GM21447 (cell line): ENCODE measurements at regions not wholly inside any gene's neighbourhood (a gene's known extent, or its start where the extent isn't known, plus 50 kb on each side); places are given as distances from the start of the nearest gene placed in this dataset.
"Not testable (repeated sequence)": the region's sequence is repeated elsewhere in the genome, so short reads cannot be mapped to it uniquely, and the experiment has no call there.

Experiments used
- ATAC-seq: cut with Tn5 transposase; IDR thresholded peaks from one replicate; pipeline ENCODE4 v1.9.1; 2021; ENCODE audit not compliant: unreplicated experiment

- ATAC-seq, result no peak
Measured at GRCh38 chr19:34017601-34018000, 154.7 kb upstream of the LSM14A start.

GRCh38 chr19:34018546-34018945 is 153.8 kb upstream of the LSM14A start:
- no peak for ATAC-seq

DNA sequence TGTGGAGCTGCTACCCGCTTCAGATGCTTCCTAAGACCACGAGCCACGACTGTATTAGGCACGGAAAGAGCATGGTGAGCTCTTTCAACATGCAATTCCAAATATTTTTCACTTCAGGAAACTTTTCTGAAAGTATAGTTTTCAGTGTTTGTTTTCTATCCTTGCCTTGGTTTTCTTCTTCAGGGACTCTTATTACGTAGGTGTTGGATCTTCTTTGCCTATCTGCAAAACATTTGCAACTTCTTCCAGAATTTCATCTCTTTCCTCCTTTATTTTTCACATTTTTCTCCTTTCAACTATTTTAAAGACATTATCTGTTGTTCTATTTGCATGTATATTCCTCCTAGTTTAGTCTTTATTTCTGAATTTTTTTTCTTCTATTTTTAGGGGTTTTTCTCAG is 148.9 kb upstream of the LSM14A start:
- ATAC-seq, result no peak

DNA sequence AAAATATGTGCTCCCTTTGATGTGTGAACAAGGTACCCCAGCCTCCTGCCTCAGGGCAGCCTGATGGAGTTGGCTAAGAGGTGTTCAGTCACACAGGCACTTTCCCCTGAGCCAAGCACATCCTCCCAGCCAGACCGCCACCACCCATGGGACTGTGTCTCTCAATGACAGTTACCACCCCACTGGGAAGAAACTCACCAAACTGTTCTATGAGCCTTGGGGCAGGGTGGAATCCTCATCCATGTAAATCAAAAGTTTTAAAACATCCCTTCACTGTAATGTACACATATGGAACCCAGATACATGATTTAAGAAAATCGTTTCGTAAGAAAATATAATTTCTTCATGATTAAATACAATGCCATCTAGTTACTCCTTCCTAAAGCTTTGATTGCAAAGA is 138.4 kb upstream of the LSM14A start:
- ATAC-seq, result no peak

GRCh38 chr19:34034318-34034846 is 137.9 kb upstream of the LSM14A start:
- ATAC-seq, result no peak

DNA sequence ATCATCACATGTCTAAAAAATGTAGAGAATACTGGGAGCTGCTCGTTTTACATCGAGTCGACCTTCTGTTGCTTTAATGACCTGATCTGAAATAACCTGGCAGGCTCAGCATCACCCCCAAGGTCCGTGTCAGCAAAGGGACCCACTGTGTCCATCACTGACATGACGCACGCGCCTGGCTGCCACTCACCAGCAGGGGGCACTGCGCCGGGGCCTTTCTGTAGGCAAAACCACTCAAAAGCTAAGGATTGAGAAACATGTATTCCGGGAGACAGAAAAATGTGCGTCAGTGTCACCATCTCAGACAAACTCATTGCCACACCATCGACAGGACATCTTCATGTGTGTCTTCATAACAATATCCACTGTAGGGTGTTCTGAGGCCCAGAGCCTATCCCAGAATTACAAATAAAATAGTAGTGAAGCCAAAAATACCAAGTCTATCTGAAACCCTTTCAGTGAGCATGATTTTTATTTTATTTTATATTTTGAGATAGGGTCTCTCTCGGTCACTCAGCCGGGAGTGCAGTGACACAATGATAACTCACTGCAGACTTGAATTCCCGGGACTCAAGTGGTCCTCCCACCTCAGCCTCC is 130.3 kb upstream of the LSM14A start:
- ATAC-seq, result peak; percentile 50

GRCh38 chr19:34044021-34044420 is 128.3 kb upstream of the LSM14A start:
- ATAC-seq, result no peak

- ATAC-seq, result no peak
Measured at GRCh38 chr19:34049944-34050343, 122.4 kb upstream of the LSM14A start.

GRCh38 chr19:34050430-34050829 is 121.9 kb upstream of the LSM14A start:
- ATAC-seq, result not testable (repeated sequence)

GRCh38 chr19:34051255-34051654 is 121.0 kb upstream of the LSM14A start:
- ATAC-seq, result no peak

- ATAC-seq, result no peak
Measured at GRCh38 chr19:34057155-34057554, 115.1 kb upstream of the LSM14A start.

DNA sequence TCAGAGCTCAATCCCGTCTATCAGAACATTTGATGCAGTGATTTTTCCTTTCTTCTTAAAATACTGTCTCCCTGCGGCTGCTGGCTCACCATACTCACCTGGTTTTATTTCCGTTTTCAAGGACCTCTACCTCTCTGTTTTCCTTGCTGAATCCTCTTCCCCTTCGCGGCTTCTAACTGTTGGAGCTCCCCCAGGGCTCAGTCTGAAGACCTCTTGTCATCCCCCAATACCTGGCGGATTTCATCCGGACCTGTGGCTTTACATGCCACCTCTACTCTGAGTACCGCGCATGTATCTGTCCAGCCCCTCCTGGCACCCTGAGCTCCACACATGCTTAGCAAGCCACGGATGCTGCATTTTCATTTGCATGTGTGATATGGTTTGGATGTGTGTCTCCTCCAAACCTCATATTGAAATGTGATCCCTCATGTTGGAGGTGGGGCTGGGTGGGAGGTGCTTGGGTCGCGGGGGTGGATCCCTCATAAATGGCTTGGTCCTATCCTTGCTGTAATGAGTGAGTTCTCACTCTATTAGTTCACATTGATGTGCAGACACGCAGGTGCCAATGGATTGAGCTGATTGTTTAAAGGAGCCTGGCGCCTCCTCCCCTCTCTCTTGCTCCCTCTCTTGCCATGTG is 106.2 kb upstream of the LSM14A start:
- ATAC-seq, result no peak

DNA sequence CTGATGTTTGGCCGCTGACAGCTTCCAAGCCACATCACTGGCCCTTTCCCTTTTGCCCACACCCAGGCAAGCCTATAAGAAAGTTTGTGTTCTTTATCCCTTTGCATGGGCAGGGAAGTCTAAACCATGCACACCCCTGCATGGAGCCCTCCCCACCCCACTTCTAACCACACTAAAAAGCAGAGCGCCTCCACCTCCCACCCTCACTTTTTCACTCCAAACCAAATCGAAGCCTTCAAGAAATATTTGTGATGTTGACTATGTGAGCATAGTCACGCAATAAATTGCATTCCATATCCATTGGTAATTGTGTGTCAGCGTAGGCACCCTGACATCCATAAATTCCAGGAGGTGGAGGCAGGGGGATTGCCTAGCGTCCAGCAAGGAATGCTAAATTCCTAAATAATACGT is 104.4 kb upstream of the LSM14A start:
- no peak for ATAC-seq

DNA sequence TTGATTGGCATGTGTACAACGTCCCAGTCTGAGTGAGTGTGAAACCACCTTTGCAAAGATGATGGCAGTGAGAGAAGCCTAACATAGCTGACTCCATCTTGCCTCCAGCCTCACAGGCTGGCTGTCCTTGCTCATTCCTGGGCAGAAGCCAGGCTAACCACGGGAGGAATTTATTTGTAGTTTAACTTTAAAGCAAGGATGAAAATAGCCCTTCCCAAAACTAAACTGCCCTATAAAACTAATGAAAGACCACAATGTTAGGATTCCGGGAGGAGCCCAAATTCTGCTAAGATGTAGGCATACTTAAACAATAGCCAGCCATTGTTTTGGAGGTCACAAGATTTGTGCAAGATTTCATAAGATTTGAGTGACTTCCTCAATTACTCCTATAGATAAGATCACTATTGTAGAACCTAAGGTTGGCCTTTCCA is 96.6 kb upstream of the LSM14A start:
- no peak for ATAC-seq

DNA sequence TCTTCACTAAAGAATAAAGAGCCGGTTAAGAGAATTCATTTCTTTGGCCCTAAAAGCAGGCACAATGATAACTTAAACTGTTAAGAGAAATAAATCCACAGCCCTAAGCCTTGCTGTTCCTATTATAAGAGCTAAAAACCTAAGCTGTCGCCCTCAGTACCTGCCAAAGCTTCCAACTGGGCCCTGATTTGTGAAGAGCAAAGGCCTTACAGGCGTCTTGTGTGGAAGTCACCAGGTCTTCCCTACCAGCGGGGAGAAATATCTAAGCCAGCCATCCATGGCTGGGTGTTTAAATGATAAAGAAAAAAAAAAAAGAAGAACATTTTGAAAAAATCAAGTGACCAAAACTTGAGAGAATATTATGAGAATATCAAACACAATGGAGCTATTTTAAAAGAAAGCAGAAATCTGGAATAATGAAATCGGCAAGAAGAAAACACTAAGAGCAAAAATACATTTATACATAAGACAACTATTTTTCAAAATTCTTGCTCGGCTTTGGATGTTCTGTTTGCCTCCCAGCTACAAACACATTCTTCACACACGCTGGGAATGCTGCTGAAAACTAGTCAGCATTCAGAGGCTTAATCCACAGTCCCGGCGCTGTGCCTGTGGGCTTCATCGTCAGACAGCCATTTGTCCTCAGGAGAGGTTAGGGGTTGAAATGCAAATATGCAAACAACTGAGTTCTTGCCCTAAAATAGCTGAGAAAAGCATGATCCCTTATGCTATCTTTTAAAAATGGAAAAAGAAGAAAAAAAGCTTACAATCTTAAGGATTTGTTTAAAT is 89.8 kb upstream of the LSM14A start:
- ATAC-seq, result no peak

GRCh38 chr19:34084396-34085145 is 87.7 kb upstream of the LSM14A start:
- ATAC-seq, result no peak

- ATAC-seq, result no peak
Measured at GRCh38 chr19:34085336-34085735, 87.0 kb upstream of the LSM14A start.

- ATAC-seq, result no peak
Measured at GRCh38 chr19:34088292-34088691, 84.0 kb upstream of the LSM14A start.

- ATAC-seq, result no peak
Measured at GRCh38 chr19:34089566-34089965, 82.7 kb upstream of the LSM14A start.

- no peak for ATAC-seq
Measured at GRCh38 chr19:34094960-34095359, 77.3 kb upstream of the LSM14A start.

GRCh38 chr19:34095411-34095810 is 76.9 kb upstream of the LSM14A start:
- not testable (repeated sequence) for ATAC-seq
